Naive thymus-derived CD4-positive, alpha-beta T cell (primary cell): ENCODE measurements at regions not wholly inside any gene's neighbourhood (a gene's known extent, or its start where the extent isn't known, plus 50 kb on each side); places are given as distances from the start of the nearest gene placed in this dataset.

Experiments
- ATAC-seq: fragments of 150-1000 bp; cut with Tn5 transposase; 2 replicates; pipeline ENCODE4 v1.10.0; 2021; ENCODE audit warnings: mild to moderate bottlenecking, moderate library complexity
- CTCF ChIA-PET: fragments of 350-600 bp; sonication (Branson Sonifier 250); formaldehyde crosslinking; loops from one replicate; lab custom pipeline; 2021; ENCODE audit warnings: antibody characterized with exemption; lab: Charles Lee
- POLR2A ChIA-PET: fragments of 350-600 bp; sonication (Branson Sonifier 250); formaldehyde crosslinking; loops from one replicate; lab custom pipeline; 2021; ENCODE audit warnings: antibody characterized with exemption, inconsistent platforms; lab: Charles Lee
- DNase-seq, 9 donors: peaks; one replicate each; pipeline versions ENCODE4 v3.0.0 to v3.0.0-alpha.2; 2020 to 2022; ENCODE audit warnings: mixed read lengths in 1 of 9
- H3K27ac ChIP-seq: one replicate; pipeline ENCODE4 v1.7.0; 2013; ENCODE audit warnings: mild to moderate bottlenecking, low read depth, low read length, moderate library complexity
- H3K27me3 ChIP-seq, 2 donors: one replicate each; pipeline ENCODE4 v1.7.0; 2013; ENCODE audit warnings: low read length in 2 of 2, mild to moderate bottlenecking in 2 of 2, moderate library complexity in 2 of 2; ENCODE audit not compliant: control insufficient read depth in 2 of 2, insufficient read depth in 2 of 2
- H3K36me3 ChIP-seq, 3 experiments: 1 replicate in 2 of 3; 2 replicates in 1 of 3; pipeline ENCODE4 v1.7.0; 2013; ENCODE audit warnings: low read length in 3 of 3, mild to moderate bottlenecking in 3 of 3, moderate library complexity in 1 of 3; ENCODE audit not compliant: insufficient read depth in 3 of 3, control insufficient read depth in 2 of 3
- H3K4me1 ChIP-seq, 2 donors: one replicate each; pipeline ENCODE4 v1.7.0; 2013; ENCODE audit warnings: low read length in 2 of 2, mild to moderate bottlenecking in 2 of 2, moderate library complexity in 1 of 2; ENCODE audit not compliant: control insufficient read depth in 2 of 2, insufficient read depth in 2 of 2
- H3K4me3 ChIP-seq: 2 replicates; pipeline ENCODE4 v1.7.0; 2013; ENCODE audit warnings: mild to moderate bottlenecking, low read length
- H3K9me3 ChIP-seq, 3 experiments: 1 replicate in 2 of 3; 2 replicates in 1 of 3; pipeline ENCODE4 v1.7.0; 2013; ENCODE audit warnings: low read length in 3 of 3; ENCODE audit not compliant: control insufficient read depth in 2 of 3
- H3K27ac Mint-ChIP-seq, 9 donors: one replicate each; pipeline ENCODE4 v1.8.0; 2020 to 2022; ENCODE audit warnings: mixed read lengths in 9 of 9, mild to moderate bottlenecking in 8 of 9, moderate library complexity in 5 of 9, inconsistent platforms in 2 of 9
- H3K27me3 Mint-ChIP-seq, 5 donors: one replicate each; pipeline ENCODE4 v1.8.0; 2021 to 2022; ENCODE audit warnings: mixed read lengths in 5 of 5, mild to moderate bottlenecking in 1 of 5
- H3K36me3 Mint-ChIP-seq, 5 donors: one replicate each; pipeline ENCODE4 v1.8.0; 2020 to 2022; ENCODE audit warnings: mixed read lengths in 5 of 5, mild to moderate bottlenecking in 3 of 5, inconsistent platforms in 1 of 5
- H3K4me1 Mint-ChIP-seq, 7 donors: one replicate each; pipeline ENCODE4 v1.8.0; 2020 to 2022; ENCODE audit warnings: mixed read lengths in 7 of 7, mild to moderate bottlenecking in 3 of 7, inconsistent platforms in 1 of 7
- H3K4me3 Mint-ChIP-seq, 10 donors: one replicate each; pipeline ENCODE4 v1.8.0; 2020 to 2022; ENCODE audit warnings: mild to moderate bottlenecking in 10 of 10, mixed read lengths in 10 of 10, moderate library complexity in 6 of 10, inconsistent platforms in 2 of 10
- H3K9me3 Mint-ChIP-seq, 11 donors: one replicate each; pipeline ENCODE4 v1.8.0; 2020 to 2022; ENCODE audit warnings: mixed read lengths in 11 of 11, mild to moderate bottlenecking in 4 of 11, inconsistent platforms in 1 of 11, moderate library complexity in 1 of 11
- intact Hi-C, 2 donors: fragments of 100-400 bp; cut with micrococcal nuclease; formaldehyde crosslinking; loops; one replicate each; pipeline ENCODE4 v1.15.1; 2023

- intact Hi-C loops: no loop called here
- peaks cover 0 to 29% (median 18%) of the 10 kb centered on the region in 7 donors for H3K4me1 Mint-ChIP-seq
- CTCF ChIA-PET: interaction anchor here (0.7 kb wide), 1 partner anchor 10 kb away, joined by 3 read pairs; no protein-coding TSS in a partner anchor
Observed at GRCh38 chr13:80560609-80561008, 219.7 kb upstream of the SPRY2 start.

GRCh38 chr13:80559944-80560343, 219.0 kb upstream of the SPRY2 start:
- H3K27me3 Mint-ChIP-seq: no peaks in the 10 kb centered on the region
- DNase-seq (no peak), ATAC-seq (no peak)
- ChIA-PET POLR2A (no interaction called here), CTCF (no interaction called here)
- peaks cover 0 to 29% (median 18%) of the 10 kb centered on the region in 7 donors for H3K4me1 Mint-ChIP-seq
- Histone ChIP-seq H3K4me1 (no peaks in the 10 kb centered on the region), H3K27ac (no peak overlapping the region), H3K4me3 (no peak overlapping the region), H3K27me3 (no peaks in the 10 kb centered on the region), H3K36me3 (no peaks in the 10 kb centered on the region), H3K9me3 (no peaks in the 10 kb centered on the region)
- no peaks in the 10 kb centered on the region for H3K36me3 Mint-ChIP-seq
- H3K27ac Mint-ChIP-seq: no peak overlapping the region
- H3K9me3 Mint-ChIP-seq: peaks cover 0 to 8% (median 0%) of the 10 kb centered on the region in 11 donors
- intact Hi-C loops: no loop called here
- no peak overlapping the region for H3K4me3 Mint-ChIP-seq

More at GRCh38 chr13:80560609-80561008, 219.7 kb upstream of the SPRY2 start:
- Histone ChIP-seq H3K4me1 (no peaks in the 10 kb centered on the region), H3K27ac (no peak overlapping the region), H3K9me3 (no peaks in the 10 kb centered on the region), H3K36me3 (no peaks in the 10 kb centered on the region), H3K27me3 (no peaks in the 10 kb centered on the region), H3K4me3 (no peak overlapping the region)
- H3K27ac Mint-ChIP-seq: no peak overlapping the region
- POLR2A ChIA-PET: no interaction called here
- H3K4me3 Mint-ChIP-seq: no peak overlapping the region
- no peak for DNase-seq
- peaks cover 0 to 12% (median 0%) of the 10 kb centered on the region in 11 donors for H3K9me3 Mint-ChIP-seq
- H3K27me3 Mint-ChIP-seq: no peaks in the 10 kb centered on the region
- no peak for ATAC-seq
- H3K36me3 Mint-ChIP-seq: peaks cover 0 to 3% (median 0%) of the 10 kb centered on the region in 5 donors

- no peaks in the 10 kb centered on the region for H3K27me3 ChIP-seq
- Mint-ChIP-seq H3K9me3 (peaks cover 0 to 4% (median 0%) of the 10 kb centered on the region in 11 donors), H3K27ac (no peak overlapping the region), H3K4me3 (no peak overlapping the region), H3K36me3 (no peaks in the 10 kb centered on the region), H3K27me3 (no peaks in the 10 kb centered on the region), H3K4me1 (peaks cover 0 to 15% (median 5%) of the 10 kb centered on the region in 7 donors)
- POLR2A ChIA-PET: no interaction called here
- H3K4me3 ChIP-seq: no peak overlapping the region
- no peaks in the 10 kb centered on the region for H3K36me3 ChIP-seq
- H3K27ac ChIP-seq: no peak overlapping the region
- intact Hi-C loops: no loop called here
- no peaks in the 10 kb centered on the region for H3K4me1 ChIP-seq
- ATAC-seq: no peak
- CTCF ChIA-PET: no interaction called here
- H3K9me3 ChIP-seq: no peaks in the 10 kb centered on the region
- no peak for DNase-seq
Observed at GRCh38 chr13:80558074-80558473, 217.1 kb upstream of the SPRY2 start.

GRCh38 chr13:80555796-80556678, 215.1 kb upstream of the SPRY2 start:
- intact Hi-C loops: no loop called here
- POLR2A ChIA-PET: no interaction called here
- Mint-ChIP-seq H3K4me3 (no peak overlapping the region), H3K9me3 (peaks cover 0 to 7% (median 0%) of the 10 kb centered on the region in 11 donors), H3K27me3 (no peaks in the 10 kb centered on the region), H3K27ac (no peak overlapping the region), H3K4me1 (peaks cover 0 to 2% (median 0%) of the 10 kb centered on the region in 7 donors), H3K36me3 (no peaks in the 10 kb centered on the region)
- Histone ChIP-seq H3K9me3 (no peaks in the 10 kb centered on the region), H3K4me3 (no peak overlapping the region), H3K36me3 (no peaks in the 10 kb centered on the region), H3K4me1 (no peaks in the 10 kb centered on the region), H3K27ac (no peak overlapping the region), H3K27me3 (no peaks in the 10 kb centered on the region)
- ATAC-seq: no peak
- DNase-seq: no peak
- CTCF ChIA-PET: no interaction called here

- H3K4me3 ChIP-seq: no peak overlapping the region
- H3K36me3 Mint-ChIP-seq: no peaks in the 10 kb centered on the region
- no peaks in the 10 kb centered on the region for H3K4me1 ChIP-seq
- no peak overlapping the region for H3K27ac Mint-ChIP-seq
- H3K4me3 Mint-ChIP-seq: no peak overlapping the region
- H3K9me3 ChIP-seq: no peaks in the 10 kb centered on the region
- H3K27me3 ChIP-seq: no peaks in the 10 kb centered on the region
- no peak overlapping the region for H3K27ac ChIP-seq
- H3K9me3 Mint-ChIP-seq: peaks cover 0 to 5% (median 0%) of the 10 kb centered on the region in 11 donors
- intact Hi-C loops: no loop called here
- no peaks in the 10 kb centered on the region for H3K36me3 ChIP-seq
- ChIA-PET POLR2A (no interaction called here), CTCF (no interaction called here)
- DNase-seq (no peak), ATAC-seq (no peak)
- H3K27me3 Mint-ChIP-seq: no peaks in the 10 kb centered on the region
- peaks cover 0 to 2% (median 0%) of the 10 kb centered on the region in 7 donors for H3K4me1 Mint-ChIP-seq
Observed at GRCh38 chr13:80552851-80553440, 212.0 kb upstream of the SPRY2 start.

- intact Hi-C loops: no loop called here
- no peak overlapping the region for H3K4me3 Mint-ChIP-seq
- no peaks in the 10 kb centered on the region for H3K27me3 ChIP-seq
- peaks cover 0 to 5% (median 0%) of the 10 kb centered on the region in 11 donors for H3K9me3 Mint-ChIP-seq
- no peak for DNase-seq
- H3K4me1 ChIP-seq: no peaks in the 10 kb centered on the region
- H3K27ac ChIP-seq: no peak overlapping the region
- POLR2A ChIA-PET: no interaction called here
- peaks cover 0 to 2% (median 0%) of the 10 kb centered on the region in 7 donors for H3K4me1 Mint-ChIP-seq
- no peak overlapping the region for H3K4me3 ChIP-seq
- H3K27me3 Mint-ChIP-seq: no peaks in the 10 kb centered on the region
- CTCF ChIA-PET: no interaction called here
- H3K9me3 ChIP-seq: no peaks in the 10 kb centered on the region
- no peaks in the 10 kb centered on the region for H3K36me3 Mint-ChIP-seq
- no peak overlapping the region for H3K27ac Mint-ChIP-seq
- no peak for ATAC-seq
- no peaks in the 10 kb centered on the region for H3K36me3 ChIP-seq
Observed at GRCh38 chr13:80551650-80552497, 210.9 kb upstream of the SPRY2 start.
